ENCODE measurements at regions not wholly inside any gene's neighbourhood (a gene's known extent, or its start where the extent isn't known, plus 50 kb on each side); places are given as distances from the start of the nearest gene placed in this dataset.

GRCh38 chr9:108419379-108419778 is 436.4 kb downstream of the ACTL7B start:
- Mint-ChIP-seq H3K36me3 (ENCODE audit: insufficient read depth in 1 of 3, low read depth in 3 of 3) (no peaks in the 10 kb centered on the region), H3K27ac (no peak overlapping the region), H3K4me1 (peaks cover 1 to 5% of the 10 kb centered on the region in 2 experiments; a peak in 2 of 4 replicates), H3K4me3 (no peak overlapping the region), H3K9me3 (peaks cover 0 to 2% of the 10 kb centered on the region in 2 experiments; a peak in 3 of 5 replicates), H3K27me3 (ENCODE audit: low read depth) (no peaks in the 10 kb centered on the region)
- Histone ChIP-seq H3K79me2 (ENCODE audit: insufficient read depth, low read length) (no peaks in the 10 kb centered on the region), H3K14ac (ENCODE audit: insufficient read depth, low read length) (no peak overlapping the region), H3K9me3 (ENCODE audit: control insufficient read depth, low read depth, low read length) (no peaks in the 10 kb centered on the region), H3T11ph (ENCODE audit: low read length) (no peak overlapping the region), H3K23ac (ENCODE audit: insufficient read length, low read depth, low read length) (no peak overlapping the region), H2AK5ac (ENCODE audit: insufficient read length, low read length) (no peak overlapping the region), H3K9ac (ENCODE audit: extremely low read depth, insufficient read length, low read length) (no peak overlapping the region), H3K27me3 (ENCODE audit: insufficient read depth, low read length) (no peaks in the 10 kb centered on the region), H3K4me2 (ENCODE audit: insufficient read depth, insufficient read length, low read length) (no peak overlapping the region), H4K91ac (ENCODE audit: insufficient read length, low read depth, low read length) (no peak overlapping the region), H4K5ac (ENCODE audit: insufficient read length, low read depth, low read length) (no peak overlapping the region), H3K18ac (ENCODE audit: insufficient read length, low read depth, low read length) (no peak overlapping the region), H3K23me2 (ENCODE audit: insufficient read length, low read depth, low read length, poor library complexity, severe bottlenecking) (no peaks in the 10 kb centered on the region), H3K4me1 (ENCODE audit: insufficient read depth, low read length) (no peaks in the 10 kb centered on the region), H3K56ac (ENCODE audit: insufficient read length, low read depth, low read length) (no peak overlapping the region), H4K8ac (replicated peaks; ENCODE audit: insufficient read length, low read depth, low read length) (no peak overlapping the region), H2BK20ac (ENCODE audit: low read depth, low read length, poor library complexity, severe bottlenecking) (no peak overlapping the region), H2AFZ (ENCODE audit: low read length) (no peak overlapping the region), H3K79me1 (ENCODE audit: insufficient read depth, low read depth, low read length, poor library complexity, severe bottlenecking) (no peaks in the 10 kb centered on the region), H4K20me1 (ENCODE audit: control insufficient read depth, insufficient read depth, insufficient read length) (no peaks in the 10 kb centered on the region), H2BK12ac (ENCODE audit: insufficient read length, low read depth, low read length) (no peak overlapping the region), H2BK5ac (ENCODE audit: insufficient read length, low read length) (no peak overlapping the region), H2BK15ac (ENCODE audit: low read depth, low read length) (no peak overlapping the region), H3K27ac (ENCODE audit: insufficient read length, low read depth, low read length) (no peak overlapping the region), H2BK120ac (ENCODE audit: low read depth, low read length, poor library complexity, severe bottlenecking) (no peak overlapping the region), H3K4ac (ENCODE audit: low read depth, low read length) (no peak overlapping the region)
- no peak for DNase-seq
- TF ChIP-seq CTCF (conservative IDR thresholded peaks at IDR 0.05): no peak
